Right atrium auricular region (tissue), 2 donors: ENCODE measurements at regions not wholly inside any gene's neighbourhood (a gene's known extent, or its start where the extent isn't known, plus 50 kb on each side); places are given as distances from the start of the nearest gene placed in this dataset.

Experiments used
- DNase-seq: peaks from one replicate; pipeline ENCODE4 v3.0.0-alpha.2; 2019; ENCODE audit warnings: low spot score
- H3K27ac ChIP-seq, 2 donors: fragments of 200-600 bp; sonication (generic); 1 replicate in 1 of 2; 2 replicates in 1 of 2; pipeline ENCODE4 v1.5.1; 2016 to 2019
- H3K27me3 ChIP-seq, 2 donors: fragments of 200-600 bp; sonication (generic); one replicate each; pipeline versions ENCODE4 v1.5.1 to v1.6.0; 2017 to 2019
- H3K36me3 ChIP-seq: fragments of 200-600 bp; sonication (generic); one replicate; pipeline ENCODE4 v1.5.1; 2016
- H3K4me1 ChIP-seq, 2 donors: fragments of 200-600 bp; sonication (generic); one replicate each; pipeline versions ENCODE4 v1.5.1 to v1.6.0; 2017 to 2019
- H3K4me3 ChIP-seq, 2 donors: fragments of 200-600 bp; sonication (generic); 1 replicate in 1 of 2; 2 replicates in 1 of 2; pipeline ENCODE4 v1.5.1; 2017 to 2019; ENCODE audit warnings: mild to moderate bottlenecking in 1 of 2, moderate library complexity in 1 of 2
- H3K9me3 ChIP-seq, 2 donors: fragments of 200-600 bp; sonication (generic); one replicate each; pipeline ENCODE4 v1.5.1; 2019
- CTCF ChIP-seq, 2 donors: fragments of 200-600 bp; sonication (generic); IDR thresholded peaks; one replicate each; pipeline ENCODE4 v1.5.1; 2019; ENCODE audit warnings: antibody characterized with exemption in 2 of 2

- Histone ChIP-seq H3K4me3 (no peak overlapping the region), H3K36me3 (no peaks in the 10 kb centered on the region), H3K4me1 (no peaks in the 10 kb centered on the region), H3K27me3 (no peaks in the 10 kb centered on the region), H3K9me3 (no peaks in the 10 kb centered on the region), H3K27ac (no peak overlapping the region)
- no peak for DNase-seq
- no peak for TF ChIP-seq CTCF (IDR thresholded peaks at IDR 0.05)
Observed at GRCh38 chr13:59538512-59538911, 625.2 kb downstream of the DIAPH3 start.

GRCh38 chr13:59542303-59542702 is 621.4 kb downstream of the DIAPH3 start:
- H3K36me3 ChIP-seq = no peaks in the 10 kb centered on the region
- H3K27ac ChIP-seq = no peak overlapping the region
- H3K9me3 ChIP-seq = no peaks in the 10 kb centered on the region
- TF ChIP-seq CTCF (IDR thresholded peaks at IDR 0.05) = no peak
- no peak overlapping the region for H3K4me3 ChIP-seq
- H3K27me3 ChIP-seq = no peaks in the 10 kb centered on the region
- no peak for DNase-seq
- no peaks in the 10 kb centered on the region for H3K4me1 ChIP-seq

GRCh38 chr13:59543418-59543817 is 620.3 kb downstream of the DIAPH3 start:
- Histone ChIP-seq H3K27ac (no peak overlapping the region), H3K36me3 (no peaks in the 10 kb centered on the region), H3K4me3 (no peak overlapping the region), H3K4me1 (no peaks in the 10 kb centered on the region), H3K27me3 (no peaks in the 10 kb centered on the region), H3K9me3 (no peaks in the 10 kb centered on the region)
- no peak for DNase-seq
- TF ChIP-seq CTCF (IDR thresholded peaks at IDR 0.05) = no peak

- no peak overlapping the region for H3K27ac ChIP-seq
- H3K36me3 ChIP-seq = no peaks in the 10 kb centered on the region
- H3K4me1 ChIP-seq = no peaks in the 10 kb centered on the region
- peaks cover 0 to 15% of the 10 kb centered on the region in 2 donors for H3K9me3 ChIP-seq
- no peak overlapping the region for H3K4me3 ChIP-seq
- no peak for DNase-seq
- TF ChIP-seq CTCF (IDR thresholded peaks at IDR 0.05) = no peak
- no peaks in the 10 kb centered on the region for H3K27me3 ChIP-seq
Observed at GRCh38 chr13:59545007-59545406, 618.7 kb downstream of the DIAPH3 start.

- H3K9me3 ChIP-seq = peaks cover 0 to 27% of the 10 kb centered on the region in 2 donors
- no peaks in the 10 kb centered on the region for H3K4me1 ChIP-seq
- no peak for TF ChIP-seq CTCF (IDR thresholded peaks at IDR 0.05)
- no peak overlapping the region for H3K27ac ChIP-seq
- H3K27me3 ChIP-seq = no peaks in the 10 kb centered on the region
- no peak overlapping the region for H3K4me3 ChIP-seq
- DNase-seq = no peak
- H3K36me3 ChIP-seq = no peaks in the 10 kb centered on the region
Observed at GRCh38 chr13:59546178-59546577, 617.5 kb downstream of the DIAPH3 start.

GRCh38 chr13:59547950-59548349 is 615.8 kb downstream of the DIAPH3 start:
- no peak for DNase-seq
- TF ChIP-seq CTCF (IDR thresholded peaks at IDR 0.05) = no peak
- Histone ChIP-seq H3K27me3 (no peaks in the 10 kb centered on the region), H3K4me1 (no peaks in the 10 kb centered on the region), H3K9me3 (peaks cover 0 to 30% of the 10 kb centered on the region in 2 donors), H3K27ac (no peak overlapping the region), H3K36me3 (no peaks in the 10 kb centered on the region), H3K4me3 (no peak overlapping the region)
